Tibial nerve (tissue), 4 donors: ENCODE measurements at regions not wholly inside any gene's neighbourhood (a gene's known extent, or its start where the extent isn't known, plus 50 kb on each side); places are given as distances from the start of the nearest gene placed in this dataset.

Source experiments
- DNase-seq, 2 donors: peaks; one replicate each; pipeline ENCODE4 v3.0.0-alpha.2; 2019; ENCODE audit warnings: low spot score in 2 of 2
- H3K27ac ChIP-seq, 4 donors: fragments of 200-600 bp; sonication (generic) in 3 of 4; one replicate each; pipeline ENCODE4 v1.5.1; 2017 to 2019; ENCODE audit warnings: mild to moderate bottlenecking in 1 of 4
- H3K27me3 ChIP-seq, 2 donors: fragments of 200-600 bp; sonication (generic) in 1 of 2; one replicate each; pipeline versions ENCODE4 v1.5.1 to v1.6.0; 2017 to 2019
- H3K36me3 ChIP-seq, 3 donors: fragments of 200-600 bp; sonication (generic); one replicate each; pipeline ENCODE4 v1.5.1; 2018 to 2019
- H3K4me1 ChIP-seq, 4 donors: fragments of 200-600 bp; sonication (generic) in 3 of 4; one replicate each; pipeline ENCODE4 v1.5.1; 2017 to 2019
- H3K4me3 ChIP-seq, 4 donors: fragments of 200-600 bp; sonication (generic) in 3 of 4; one replicate each; pipeline ENCODE4 v1.5.1; 2017 to 2019; ENCODE audit warnings: mild to moderate bottlenecking in 1 of 4, moderate library complexity in 1 of 4
- H3K9me3 ChIP-seq, 4 donors: fragments of 200-600 bp; sonication (generic) in 3 of 4; one replicate each; pipeline ENCODE4 v1.5.1; 2017 to 2019
- EP300 ChIP-seq, 2 donors: sonication (generic); formaldehyde crosslinking; IDR thresholded peaks; one replicate each; pipeline ENCODE4 v1.6.1; 2017; ENCODE audit warnings: antibody characterized with exemption in 2 of 2, mild to moderate bottlenecking in 1 of 2
- POLR2A ChIP-seq, 2 donors: fragments of 450-650 bp; IDR thresholded peaks; one replicate each; pipeline ENCODE4 v1.6.1; 2017; ENCODE audit warnings: antibody characterized with exemption in 2 of 2, mild to moderate bottlenecking in 2 of 2, moderate library complexity in 2 of 2
- whole genome bisulfite sequencing, 2 donors: methylation state at CpG; one replicate each; pipeline ENCODE4 v1.1.5; 2018; 5-methylcytosine and 5-hydroxymethylcytosine counted together
- TF ChIP-seq, protein P1 (sequence below), 5 experiments: fragments of 200-600 bp in 3 of 5; fragments of 450-650 bp in 2 of 5; sonication (generic) in 3 of 5; IDR thresholded peaks; one replicate each; pipeline ENCODE4 v1.5.1; 2016 to 2019; ENCODE audit warnings: antibody characterized with exemption in 5 of 5, mild to moderate bottlenecking in 3 of 5, moderate library complexity in 2 of 5

GRCh38 chr15:29900237-29901189 is 78.2 kb upstream of the TJP1 start:
- no peaks in the 10 kb centered on the region for H3K4me1 ChIP-seq
- H3K4me3 ChIP-seq, result no peak overlapping the region
- 84 to 85% methylated on average over 7 of the region's 7 CpGs for WGBS, 2 donors
- no peak for TF ChIP-seq EP300 (IDR thresholded peaks at IDR 0.05)
- no peak for TF ChIP-seq POLR2A (IDR thresholded peaks at IDR 0.05)
- TF ChIP-seq, protein P1, sequence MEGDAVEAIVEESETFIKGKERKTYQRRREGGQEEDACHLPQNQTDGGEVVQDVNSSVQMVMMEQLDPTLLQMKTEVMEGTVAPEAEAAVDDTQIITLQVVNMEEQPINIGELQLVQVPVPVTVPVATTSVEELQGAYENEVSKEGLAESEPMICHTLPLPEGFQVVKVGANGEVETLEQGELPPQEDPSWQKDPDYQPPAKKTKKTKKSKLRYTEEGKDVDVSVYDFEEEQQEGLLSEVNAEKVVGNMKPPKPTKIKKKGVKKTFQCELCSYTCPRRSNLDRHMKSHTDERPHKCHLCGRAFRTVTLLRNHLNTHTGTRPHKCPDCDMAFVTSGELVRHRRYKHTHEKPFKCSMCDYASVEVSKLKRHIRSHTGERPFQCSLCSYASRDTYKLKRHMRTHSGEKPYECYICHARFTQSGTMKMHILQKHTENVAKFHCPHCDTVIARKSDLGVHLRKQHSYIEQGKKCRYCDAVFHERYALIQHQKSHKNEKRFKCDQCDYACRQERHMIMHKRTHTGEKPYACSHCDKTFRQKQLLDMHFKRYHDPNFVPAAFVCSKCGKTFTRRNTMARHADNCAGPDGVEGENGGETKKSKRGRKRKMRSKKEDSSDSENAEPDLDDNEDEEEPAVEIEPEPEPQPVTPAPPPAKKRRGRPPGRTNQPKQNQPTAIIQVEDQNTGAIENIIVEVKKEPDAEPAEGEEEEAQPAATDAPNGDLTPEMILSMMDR (IDR thresholded peaks at IDR 0.05), result no peak
- H3K27ac ChIP-seq, result no peak overlapping the region
- peaks cover 0 to 11% (median 0%) of the 10 kb centered on the region in 3 donors for H3K36me3 ChIP-seq
- peaks cover 0 to 10% (median 0%) of the 10 kb centered on the region in 4 donors for H3K9me3 ChIP-seq
- DNase-seq, result no peak
- H3K27me3 ChIP-seq, result no peaks in the 10 kb centered on the region

GRCh38 chr15:29896062-29896461 is 73.8 kb upstream of the TJP1 start:
- peaks cover 0 to 11% (median 0%) of the 10 kb centered on the region in 3 donors for H3K36me3 ChIP-seq

GRCh38 chr15:29891096-29891457 is 68.8 kb upstream of the TJP1 start:
- no peak for DNase-seq
- TF ChIP-seq POLR2A (IDR thresholded peaks at IDR 0.05), result no peak
- TF ChIP-seq EP300 (IDR thresholded peaks at IDR 0.05), result no peak
- TF ChIP-seq, protein P1 (IDR thresholded peaks at IDR 0.05), result no peak
- no peak overlapping the region for H3K4me3 ChIP-seq
- WGBS, 2 donors, result 82 to 90% methylated on average over 2 of the region's 2 CpGs
- peaks cover 0 to 40% (median 13%) of the 10 kb centered on the region in 4 donors for H3K4me1 ChIP-seq
- no peaks in the 10 kb centered on the region for H3K36me3 ChIP-seq
- H3K27ac ChIP-seq, result peak overlapping the region in 2 of 4 donors; percentile 83 to 90
- no peaks in the 10 kb centered on the region for H3K9me3 ChIP-seq
- no peaks in the 10 kb centered on the region for H3K27me3 ChIP-seq

More at GRCh38 chr15:29896062-29896461, 73.8 kb upstream of the TJP1 start:
- TF ChIP-seq EP300 (IDR thresholded peaks at IDR 0.05) (no peak), POLR2A (IDR thresholded peaks at IDR 0.05) (no peak)
- TF ChIP-seq, protein P1 (IDR thresholded peaks at IDR 0.05), result no peak
- DNase-seq, result no peak
- no peak overlapping the region for H3K27ac ChIP-seq
- H3K27me3 ChIP-seq, result no peaks in the 10 kb centered on the region
- H3K4me3 ChIP-seq, result no peak overlapping the region
- no peaks in the 10 kb centered on the region for H3K4me1 ChIP-seq
- H3K9me3 ChIP-seq, result peaks cover 0 to 10% (median 0%) of the 10 kb centered on the region in 4 donors
- WGBS, 2 donors, result 59 to 74% methylated on average over 2 of the region's 2 CpGs

GRCh38 chr15:29890336-29891095 is 68.2 kb upstream of the TJP1 start:
- WGBS, 2 donors, result 36 to 46% methylated on average over 6 of the region's 6 CpGs
- TF ChIP-seq, protein P1 (IDR thresholded peaks at IDR 0.05), result no peak
- TF ChIP-seq EP300 (IDR thresholded peaks at IDR 0.05) (no peak), POLR2A (IDR thresholded peaks at IDR 0.05) (no peak)
- Histone ChIP-seq H3K27me3 (no peaks in the 10 kb centered on the region), H3K4me3 (peak overlapping the region in 2 of 4 donors; percentile 8 to 10), H3K36me3 (no peaks in the 10 kb centered on the region), H3K27ac (peak overlapping the region in 3 of 4 donors; percentile 5 to 90 (median 83)), H3K9me3 (no peaks in the 10 kb centered on the region), H3K4me1 (peaks cover 0 to 42% (median 13%) of the 10 kb centered on the region in 4 donors)
- no peak for DNase-seq
